MCF 10A (cell line): ENCODE measurements at regions not wholly inside any gene's neighbourhood (a gene's known extent, or its start where the extent isn't known, plus 50 kb on each side); places are given as distances from the start of the nearest gene placed in this dataset.

Source experiments
- BruUV-seq: library from RNA; stranded (reverse); fragments of 400-500 nt; replicated peaks from 2 replicates; lab custom pipeline; 2021; lab: Mats Ljungman, UMichigan
- CTCF ChIA-PET: fragments of 300-600 bp; sonication (Branson Sonifier 250); formaldehyde crosslinking; extraction: SDS; loops from one replicate; lab custom pipeline; 2021; ENCODE audit warnings: antibody characterized with exemption, inconsistent platforms; lab: Yijun Ruan, JAX
- POLR2A ChIA-PET: fragments of 300-600, 350-650 bp; sonication (Branson Sonifier 250); formaldehyde crosslinking; extraction: SDS; loops from one replicate; lab custom pipeline; 2020; ENCODE audit warnings: antibody characterized with exemption, inconsistent platforms; lab: Yijun Ruan, JAX
- DNase-seq: peaks from one replicate; pipeline ENCODE4 v3.0.0-alpha.2; 2018; ENCODE audit not compliant: unreplicated experiment
- H3K27ac Mint-ChIP-seq: one replicate; pipeline ENCODE4 v1.8.0; 2022; ENCODE audit warnings: mild to moderate bottlenecking, low read depth, mixed read lengths; ENCODE audit not compliant: unreplicated experiment
- H3K27me3 Mint-ChIP-seq: one replicate; pipeline ENCODE4 v1.8.0; 2022; ENCODE audit warnings: mixed read lengths; ENCODE audit not compliant: insufficient read depth, unreplicated experiment
- H3K36me3 Mint-ChIP-seq: one replicate; pipeline ENCODE4 v1.8.0; 2022; ENCODE audit warnings: mild to moderate bottlenecking, moderate library complexity, mixed read lengths; ENCODE audit not compliant: insufficient read depth, unreplicated experiment
- H3K4me1 Mint-ChIP-seq: one replicate; pipeline ENCODE4 v1.8.0; 2022; ENCODE audit warnings: mixed read lengths; ENCODE audit not compliant: insufficient read depth, unreplicated experiment
- H3K4me3 Mint-ChIP-seq: one replicate; pipeline ENCODE4 v1.8.0; 2022; ENCODE audit warnings: mild to moderate bottlenecking, moderate library complexity, mixed read lengths; ENCODE audit not compliant: unreplicated experiment
- H3K9me3 Mint-ChIP-seq: one replicate; pipeline ENCODE4 v1.8.0; 2022; ENCODE audit warnings: mixed read lengths; ENCODE audit not compliant: unreplicated experiment
- CTCF ChIP-seq: fragments of 200-600 bp; IDR thresholded peaks from one replicate; pipeline ENCODE4 v1.8.0; 2022; ENCODE audit warnings: antibody characterized with exemption, mild to moderate bottlenecking; ENCODE audit not compliant: unreplicated experiment
- intact Hi-C: fragments of 100-400 bp; cut with micrococcal nuclease; formaldehyde crosslinking; loops from 2 replicates; pipeline ENCODE4 v1.14.1; 2022

GRCh38 chr6:92196325-92196724, 1223.0 kb downstream of the EPHA7 start:
- no peaks in the 10 kb centered on the region for H3K4me1 Mint-ChIP-seq
- no peak overlapping the region for H3K27ac Mint-ChIP-seq
- no peak for DNase-seq
- H3K4me3 Mint-ChIP-seq = no peak overlapping the region
- ChIA-PET POLR2A (interaction anchor here (1.7 kb wide), 1 partner anchor 9 kb away, joined by 5 read pairs; no protein-coding TSS in a partner anchor), CTCF (no interaction called here)
- BruUV-seq = no TSS peak
- TF ChIP-seq CTCF = no peak
- H3K27me3 Mint-ChIP-seq = no peaks in the 10 kb centered on the region
- H3K36me3 Mint-ChIP-seq = no peaks in the 10 kb centered on the region
- peaks cover 4% of the 10 kb centered on the region for H3K9me3 Mint-ChIP-seq
- intact Hi-C loops = no loop called here

GRCh38 chr6:92195796-92196195, 1223.6 kb downstream of the EPHA7 start:
- H3K36me3 Mint-ChIP-seq = no peaks in the 10 kb centered on the region
- H3K27me3 Mint-ChIP-seq = no peaks in the 10 kb centered on the region
- H3K9me3 Mint-ChIP-seq = peaks cover 4% of the 10 kb centered on the region
- intact Hi-C loops = no loop called here
- no peak for DNase-seq
- BruUV-seq = no TSS peak
- TF ChIP-seq CTCF = no peak
- H3K27ac Mint-ChIP-seq = no peak overlapping the region
- no peak overlapping the region for H3K4me3 Mint-ChIP-seq
- ChIA-PET POLR2A (no interaction called here), CTCF (no interaction called here)
- H3K4me1 Mint-ChIP-seq = no peaks in the 10 kb centered on the region

GRCh38 chr6:92188016-92188415, 1231.3 kb downstream of the EPHA7 start:
- Mint-ChIP-seq H3K9me3 (peaks cover 7% of the 10 kb centered on the region), H3K27me3 (no peaks in the 10 kb centered on the region), H3K4me1 (no peaks in the 10 kb centered on the region), H3K36me3 (no peaks in the 10 kb centered on the region), H3K4me3 (no peak overlapping the region), H3K27ac (no peak overlapping the region)
- no TSS peak for BruUV-seq
- no peak for TF ChIP-seq CTCF
- POLR2A ChIA-PET = interaction anchor here (1.0 to 2.0 kb wide), 2 partner anchors 9 to 11 kb away, joined by 5 read pairs; no protein-coding TSS in a partner anchor
- intact Hi-C loops = no loop called here
- CTCF ChIA-PET = no interaction called here
- DNase-seq = no peak

- POLR2A ChIA-PET = interaction anchor here (0.7 kb wide), 1 partner anchor 25 kb away, joined by 4 read pairs; no protein-coding TSS in a partner anchor
- H3K9me3 Mint-ChIP-seq = peaks cover 6% of the 10 kb centered on the region
- BruUV-seq = no TSS peak
These were observed 1234.4 kb downstream of the EPHA7 start for GRCh38 chr6:92184933-92185332.

More at GRCh38 chr6:92184933-92185332, 1234.4 kb downstream of the EPHA7 start:
- Mint-ChIP-seq H3K36me3 (no peaks in the 10 kb centered on the region), H3K27ac (no peak overlapping the region), H3K27me3 (peaks cover 11% of the 10 kb centered on the region), H3K4me3 (no peak overlapping the region), H3K4me1 (no peaks in the 10 kb centered on the region)
- CTCF ChIA-PET = no interaction called here
- no peak for DNase-seq
- intact Hi-C loops = no loop called here
- TF ChIP-seq CTCF = no peak
